B cell (primary cell): ENCODE measurements at regions not wholly inside any gene's neighbourhood (a gene's known extent, or its start where the extent isn't known, plus 50 kb on each side); places are given as distances from the start of the nearest gene placed in this dataset.

Source experiments
- CTCF ChIP-seq: fragments of 200-600 bp; IDR thresholded peaks from one replicate; pipeline ENCODE4 v1.8.0; 2022; ENCODE audit warnings: antibody characterized with exemption, mild to moderate bottlenecking
- EZH2 ChIP-seq: IDR thresholded peaks from 2 replicates; pipeline ENCODE4 v1.6.1; 2012; ENCODE audit warnings: borderline replicate concordance, low read depth, mild to moderate bottlenecking, moderate library complexity, low read length; ENCODE audit not compliant: insufficient read depth, poor library complexity, severe bottlenecking

DNA sequence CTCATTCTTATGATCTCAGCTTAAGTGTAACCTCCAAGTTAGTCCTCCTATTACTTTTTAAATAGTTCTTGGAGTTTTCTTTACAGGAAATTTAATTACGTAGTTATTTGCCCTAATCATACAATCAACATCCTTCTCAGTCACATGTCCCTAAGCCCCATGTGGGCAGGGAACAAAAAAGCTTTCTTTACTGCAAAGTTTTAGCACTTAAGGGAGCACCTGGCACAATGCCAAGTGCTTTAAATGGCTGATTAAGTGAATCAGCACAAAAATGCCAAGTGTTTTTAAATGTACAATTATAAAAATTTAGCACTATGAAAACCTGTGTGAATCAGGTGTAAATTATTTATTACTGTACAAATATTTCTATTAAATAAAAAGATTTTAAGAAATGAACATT lies 445.3 kb downstream of the C3orf38 start:
- TF ChIP-seq CTCF (no peak), EZH2 (no peak)
